ENCODE measurements at regions not wholly inside any gene's neighbourhood (a gene's known extent, or its start where the extent isn't known, plus 50 kb on each side); places are given as distances from the start of the nearest gene placed in this dataset.

DNA sequence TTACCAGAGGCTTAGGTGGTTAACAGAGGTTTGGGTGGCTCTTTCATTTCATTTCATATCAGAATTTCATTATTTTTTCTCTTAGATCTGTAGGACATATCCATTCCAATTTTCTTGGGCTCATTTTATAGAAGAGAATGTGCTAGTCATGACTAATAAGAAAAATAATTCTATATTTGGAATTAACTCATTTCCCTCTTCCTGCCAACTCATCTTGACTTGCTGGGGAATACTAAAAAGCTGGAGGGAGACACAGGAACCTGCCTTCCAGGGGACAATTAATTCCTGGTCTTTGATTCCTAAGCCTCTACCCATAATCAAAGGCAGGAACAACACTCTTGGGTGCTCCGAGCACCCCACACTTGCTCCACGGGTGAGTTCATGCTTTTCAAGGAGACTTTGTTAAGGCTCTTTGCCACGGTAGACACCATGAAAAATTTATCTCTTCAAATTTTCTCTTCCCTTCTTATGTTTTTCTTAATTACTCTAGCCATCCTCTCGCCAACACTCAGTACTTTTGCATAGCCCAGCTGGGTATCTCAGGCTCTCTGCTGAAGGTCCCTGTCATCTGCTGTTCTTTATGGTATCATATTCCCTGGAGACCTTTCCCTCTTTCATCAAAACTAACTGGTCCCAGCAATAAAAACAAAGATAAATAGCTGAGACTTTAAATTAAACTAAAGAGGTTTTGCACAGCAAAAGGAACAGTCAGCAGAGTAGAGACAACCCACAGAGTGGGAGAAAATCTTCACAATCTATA is 273.9 kb downstream of the NPR3 start:
- TF ChIP-seq, protein P1, sequence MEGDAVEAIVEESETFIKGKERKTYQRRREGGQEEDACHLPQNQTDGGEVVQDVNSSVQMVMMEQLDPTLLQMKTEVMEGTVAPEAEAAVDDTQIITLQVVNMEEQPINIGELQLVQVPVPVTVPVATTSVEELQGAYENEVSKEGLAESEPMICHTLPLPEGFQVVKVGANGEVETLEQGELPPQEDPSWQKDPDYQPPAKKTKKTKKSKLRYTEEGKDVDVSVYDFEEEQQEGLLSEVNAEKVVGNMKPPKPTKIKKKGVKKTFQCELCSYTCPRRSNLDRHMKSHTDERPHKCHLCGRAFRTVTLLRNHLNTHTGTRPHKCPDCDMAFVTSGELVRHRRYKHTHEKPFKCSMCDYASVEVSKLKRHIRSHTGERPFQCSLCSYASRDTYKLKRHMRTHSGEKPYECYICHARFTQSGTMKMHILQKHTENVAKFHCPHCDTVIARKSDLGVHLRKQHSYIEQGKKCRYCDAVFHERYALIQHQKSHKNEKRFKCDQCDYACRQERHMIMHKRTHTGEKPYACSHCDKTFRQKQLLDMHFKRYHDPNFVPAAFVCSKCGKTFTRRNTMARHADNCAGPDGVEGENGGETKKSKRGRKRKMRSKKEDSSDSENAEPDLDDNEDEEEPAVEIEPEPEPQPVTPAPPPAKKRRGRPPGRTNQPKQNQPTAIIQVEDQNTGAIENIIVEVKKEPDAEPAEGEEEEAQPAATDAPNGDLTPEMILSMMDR (IDR thresholded peaks at IDR 0.05), result no peak
- TF ChIP-seq POLR2A (IDR thresholded peaks at IDR 0.05), result no peak
- intact Hi-C loops (cut with DNase I; ENCODE audit: low total_unique reads), result no loop called here
- no peaks in the 10 kb centered on the region for H3K36me3 ChIP-seq
- H3K4me1 ChIP-seq, result no peaks in the 10 kb centered on the region
- no peak overlapping the region for H3K27ac ChIP-seq
- H3K4me3 ChIP-seq, result no peak overlapping the region
- no peaks in the 10 kb centered on the region for H3K9me3 ChIP-seq
- H3K27me3 ChIP-seq, result no peaks in the 10 kb centered on the region
- DNase-seq, result no peak

GRCh38 chr5:32989815-32990214 is 278.7 kb downstream of the NPR3 start:
- TF ChIP-seq POLR2A (IDR thresholded peaks at IDR 0.05), result no peak
- TF ChIP-seq, protein P1 (IDR thresholded peaks at IDR 0.05), result no peak
- Histone ChIP-seq H3K36me3 (no peaks in the 10 kb centered on the region), H3K4me1 (no peaks in the 10 kb centered on the region), H3K9me3 (no peaks in the 10 kb centered on the region), H3K27me3 (no peaks in the 10 kb centered on the region), H3K4me3 (no peak overlapping the region), H3K27ac (no peak overlapping the region)
- intact Hi-C loops (cut with DNase I; ENCODE audit: low total_unique reads), result no loop called here
- DNase-seq, result no peak

DNA sequence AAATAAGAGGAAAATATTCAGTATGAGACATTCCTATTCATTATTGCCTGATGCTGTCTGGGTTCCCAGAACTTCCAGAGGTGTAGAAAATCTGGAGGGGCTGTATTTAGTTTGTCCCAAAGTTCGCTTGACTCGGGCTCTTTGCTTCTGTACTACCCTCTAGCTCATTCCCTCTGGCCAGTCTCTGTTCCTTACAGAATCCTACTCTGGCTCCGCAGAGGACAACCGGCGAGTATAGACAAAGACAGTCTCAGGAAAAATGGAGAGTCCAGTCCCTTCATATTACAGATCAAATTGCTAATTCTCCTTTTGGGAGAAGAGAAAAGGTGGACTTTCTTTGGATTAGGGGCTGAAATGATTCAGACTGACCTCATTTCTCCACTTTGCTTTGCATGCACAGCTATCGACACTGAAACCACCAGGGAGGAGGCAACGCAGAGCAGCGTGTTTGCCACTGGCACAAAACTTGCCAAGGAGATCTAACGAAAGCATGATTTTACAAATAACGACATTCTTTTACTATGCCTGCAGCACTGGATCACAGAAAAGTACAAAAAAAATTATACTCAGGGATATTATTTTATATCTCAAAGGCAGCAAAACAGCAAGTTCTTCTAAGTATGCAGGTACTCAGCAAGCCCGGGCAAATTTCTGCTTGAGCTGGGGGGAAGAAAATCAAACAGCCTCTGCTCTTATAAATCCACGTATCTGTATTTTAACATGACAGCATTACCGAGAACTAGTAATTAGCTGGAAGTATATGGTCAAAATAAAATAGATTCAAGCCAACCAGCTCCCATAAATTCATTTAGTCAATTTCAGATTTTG is 279.7 kb downstream of the NPR3 start:
- Histone ChIP-seq H3K27ac (no peak overlapping the region), H3K27me3 (no peaks in the 10 kb centered on the region), H3K4me3 (no peak overlapping the region), H3K36me3 (no peaks in the 10 kb centered on the region), H3K9me3 (no peaks in the 10 kb centered on the region), H3K4me1 (no peaks in the 10 kb centered on the region)
- intact Hi-C loops (cut with DNase I; ENCODE audit: low total_unique reads), result no loop called here
- TF ChIP-seq, protein P1 (IDR thresholded peaks at IDR 0.05), result no peak
- TF ChIP-seq POLR2A (IDR thresholded peaks at IDR 0.05), result no peak
- no peak for DNase-seq

DNA sequence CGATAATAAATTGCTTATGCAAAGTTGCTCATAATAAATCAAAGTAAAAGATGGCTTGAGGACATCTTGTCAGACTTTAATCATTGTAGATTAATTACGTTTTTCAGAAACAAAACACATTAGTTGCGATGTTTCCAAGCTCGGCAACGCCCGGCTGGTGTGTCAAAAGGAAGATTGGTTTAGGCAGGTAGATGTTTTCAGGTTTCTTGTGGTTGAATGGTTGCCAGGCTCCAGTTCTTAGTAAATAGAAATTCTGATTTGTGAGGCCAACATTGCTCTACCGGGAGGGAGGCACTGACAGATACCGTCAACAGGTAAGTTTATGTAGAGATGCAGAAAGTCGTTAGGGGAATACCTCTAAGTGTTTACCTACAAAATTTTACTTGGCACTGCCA is 280.3 kb downstream of the NPR3 start:
- intact Hi-C loops (cut with DNase I; ENCODE audit: low total_unique reads), result no loop called here
- Histone ChIP-seq H3K27me3 (no peaks in the 10 kb centered on the region), H3K4me3 (no peak overlapping the region), H3K27ac (no peak overlapping the region), H3K4me1 (no peaks in the 10 kb centered on the region), H3K9me3 (no peaks in the 10 kb centered on the region), H3K36me3 (no peaks in the 10 kb centered on the region)
- TF ChIP-seq POLR2A (IDR thresholded peaks at IDR 0.05), result no peak
- TF ChIP-seq, protein P1 (IDR thresholded peaks at IDR 0.05), result no peak
- DNase-seq, result no peak

GRCh38 chr5:32996336-32996735 is 285.2 kb downstream of the NPR3 start:
- DNase-seq, result no peak
- intact Hi-C loops (cut with DNase I; ENCODE audit: low total_unique reads), result no loop called here
- no peak overlapping the region for H3K27ac ChIP-seq
- H3K9me3 ChIP-seq, result no peaks in the 10 kb centered on the region
- no peak for TF ChIP-seq POLR2A (IDR thresholded peaks at IDR 0.05)
- TF ChIP-seq, protein P1 (IDR thresholded peaks at IDR 0.05), result no peak
- no peaks in the 10 kb centered on the region for H3K27me3 ChIP-seq
- H3K4me1 ChIP-seq, result no peaks in the 10 kb centered on the region
- no peaks in the 10 kb centered on the region for H3K36me3 ChIP-seq
- H3K4me3 ChIP-seq, result no peak overlapping the region

Measured in uterus (tissue), 3 donors.